ENCODE measurements at regions not wholly inside any gene's neighbourhood (a gene's known extent, or its start where the extent isn't known, plus 50 kb on each side); places are given as distances from the start of the nearest gene placed in this dataset.

DNA sequence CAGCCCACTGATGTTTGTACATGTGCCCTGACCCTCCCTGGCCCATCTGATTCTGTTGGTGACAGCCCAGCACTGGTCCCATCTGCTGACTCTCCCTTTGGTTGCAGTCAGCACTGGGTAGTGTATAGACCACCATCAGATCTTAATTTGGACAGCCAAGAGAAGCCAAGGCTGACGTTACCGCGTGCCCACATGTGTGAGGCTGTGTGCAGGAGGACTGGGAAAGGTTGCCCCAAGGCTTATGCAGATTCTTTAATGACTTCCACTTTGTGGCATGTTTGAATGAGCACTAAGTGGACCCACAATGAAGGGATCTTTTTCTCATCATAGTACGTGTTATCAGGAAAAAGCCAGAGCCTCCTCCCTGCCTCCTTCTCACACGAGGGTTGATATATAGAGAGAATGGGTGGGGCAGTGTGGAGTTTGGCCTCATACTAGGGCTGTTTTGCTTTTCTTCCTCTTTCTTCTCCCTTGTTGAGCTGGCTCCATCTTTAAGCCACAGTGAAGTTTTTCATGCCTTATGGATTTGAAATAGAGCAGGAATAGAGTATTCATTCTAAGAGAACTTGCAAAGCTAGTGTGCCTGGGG, 93.5 kb downstream of the NAV1 start:
- TF ChIP-seq, protein P1, sequence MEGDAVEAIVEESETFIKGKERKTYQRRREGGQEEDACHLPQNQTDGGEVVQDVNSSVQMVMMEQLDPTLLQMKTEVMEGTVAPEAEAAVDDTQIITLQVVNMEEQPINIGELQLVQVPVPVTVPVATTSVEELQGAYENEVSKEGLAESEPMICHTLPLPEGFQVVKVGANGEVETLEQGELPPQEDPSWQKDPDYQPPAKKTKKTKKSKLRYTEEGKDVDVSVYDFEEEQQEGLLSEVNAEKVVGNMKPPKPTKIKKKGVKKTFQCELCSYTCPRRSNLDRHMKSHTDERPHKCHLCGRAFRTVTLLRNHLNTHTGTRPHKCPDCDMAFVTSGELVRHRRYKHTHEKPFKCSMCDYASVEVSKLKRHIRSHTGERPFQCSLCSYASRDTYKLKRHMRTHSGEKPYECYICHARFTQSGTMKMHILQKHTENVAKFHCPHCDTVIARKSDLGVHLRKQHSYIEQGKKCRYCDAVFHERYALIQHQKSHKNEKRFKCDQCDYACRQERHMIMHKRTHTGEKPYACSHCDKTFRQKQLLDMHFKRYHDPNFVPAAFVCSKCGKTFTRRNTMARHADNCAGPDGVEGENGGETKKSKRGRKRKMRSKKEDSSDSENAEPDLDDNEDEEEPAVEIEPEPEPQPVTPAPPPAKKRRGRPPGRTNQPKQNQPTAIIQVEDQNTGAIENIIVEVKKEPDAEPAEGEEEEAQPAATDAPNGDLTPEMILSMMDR (conservative IDR thresholded peaks at IDR 0.05; ENCODE audit: low read depth, low read length), result no peak
- TF ChIP-seq EZH2 (IDR thresholded peaks at IDR 0.05; ENCODE audit: borderline replicate concordance, low read depth, low read length, poor library complexity, severe bottlenecking), result no peak
